ENCODE measurements at regions not wholly inside any gene's neighbourhood (a gene's known extent, or its start where the extent isn't known, plus 50 kb on each side); places are given as distances from the start of the nearest gene placed in this dataset.

DNA sequence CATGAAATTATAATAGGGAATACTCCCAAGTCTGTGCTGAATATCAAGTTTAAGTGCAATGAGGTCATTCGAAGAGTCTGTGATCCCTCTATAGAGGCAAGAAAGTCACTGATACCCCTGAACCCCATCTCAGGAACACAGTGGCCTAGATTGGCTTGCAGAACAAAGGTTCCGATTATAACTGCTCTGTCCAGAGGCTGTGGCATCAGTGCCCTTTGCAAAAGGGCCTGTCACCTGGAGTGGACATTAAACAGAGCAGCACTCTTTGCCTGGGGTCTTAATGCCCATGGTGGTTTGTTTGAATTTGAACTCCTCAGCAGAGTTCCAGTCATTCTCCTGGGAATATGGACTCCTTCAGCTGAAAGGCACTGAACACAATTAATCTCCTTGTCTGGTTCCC, 93.9 kb upstream of the SLCO3A1 start:
- no peak overlapping the region for H3K4me2 ChIP-seq
- peaks cover 0 to 10% (median 0%) of the 10 kb centered on the region in 11 experiments; a peak in 6 of 22 replicates for H3K9me3 ChIP-seq (replicated peaks in 1 of 11)
- TF ChIP-seq Cebpa-rat (IDR thresholded peaks at IDR 0.05), result no peak
- no peaks in the 10 kb centered on the region for H3K36me3 ChIP-seq
- no peaks in the 10 kb centered on the region for H4K20me1 ChIP-seq
- no peak overlapping the region for H3K9ac ChIP-seq
- H3K27ac ChIP-seq, result no peak overlapping the region
- no peak overlapping the region for H3K4me3 ChIP-seq
- H3K4me1 ChIP-seq, result no peaks in the 10 kb centered on the region
- H3K27me3 ChIP-seq, result no peaks in the 10 kb centered on the region

DNA sequence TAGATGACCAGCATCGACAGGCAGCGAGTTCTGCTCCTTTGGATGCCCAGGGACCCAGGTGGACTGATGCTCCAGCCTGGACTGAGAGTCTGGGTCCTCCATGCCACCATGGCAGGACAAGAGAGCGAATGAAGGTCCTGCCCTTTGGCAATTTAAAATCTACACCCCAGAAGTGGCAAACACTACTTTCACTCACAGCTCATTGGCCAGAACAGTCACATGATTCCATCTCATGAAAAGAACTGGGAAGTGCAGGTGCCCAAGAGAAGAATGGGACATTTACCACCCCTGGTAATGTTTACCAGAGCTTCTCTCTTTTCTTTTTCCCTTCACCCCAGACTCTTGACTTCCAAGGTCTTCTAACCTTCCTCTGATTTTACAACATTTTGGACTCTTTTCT, 87.8 kb upstream of the SLCO3A1 start:
- no peak for TF ChIP-seq Cebpa-rat (IDR thresholded peaks at IDR 0.05)
- no peak overlapping the region for H3K4me3 ChIP-seq
- H3K4me1 ChIP-seq, result no peaks in the 10 kb centered on the region
- H3K27me3 ChIP-seq, result no peaks in the 10 kb centered on the region
- no peaks in the 10 kb centered on the region for H4K20me1 ChIP-seq
- no peaks in the 10 kb centered on the region for H3K9me3 ChIP-seq (replicated peaks in 1 of 11)
- H3K9ac ChIP-seq, result no peak overlapping the region
- H3K36me3 ChIP-seq, result no peaks in the 10 kb centered on the region
- H3K4me2 ChIP-seq, result no peak overlapping the region
- H3K27ac ChIP-seq, result no peak overlapping the region

DNA sequence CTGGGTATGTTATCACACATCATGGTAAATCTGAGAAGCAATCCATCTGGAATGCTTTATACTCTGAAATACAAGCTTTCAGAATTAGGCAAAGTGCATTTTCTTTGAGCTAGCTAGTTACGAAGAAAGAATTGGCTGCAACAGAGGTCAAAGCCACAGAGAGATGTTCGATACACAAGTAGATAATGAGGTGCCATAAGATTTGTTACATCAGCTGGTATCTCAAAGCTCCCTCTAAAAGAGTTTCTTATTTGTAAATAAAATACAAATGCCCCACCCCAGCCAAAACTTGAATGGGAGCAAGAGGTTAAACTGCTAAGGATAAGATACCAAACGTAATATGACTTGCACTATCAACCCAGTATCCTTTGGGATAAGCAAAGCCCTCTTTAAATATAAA, 84.0 kb upstream of the SLCO3A1 start:
- Histone ChIP-seq H3K4me2 (no peak overlapping the region), H3K4me1 (no peaks in the 10 kb centered on the region), H3K27ac (no peak overlapping the region), H4K20me1 (no peaks in the 10 kb centered on the region), H3K36me3 (no peaks in the 10 kb centered on the region), H3K4me3 (no peak overlapping the region), H3K27me3 (no peaks in the 10 kb centered on the region), H3K9me3 (replicated peaks in 1 of 11) (no peaks in the 10 kb centered on the region), H3K9ac (no peak overlapping the region)
- no peak for TF ChIP-seq Cebpa-rat (IDR thresholded peaks at IDR 0.05)

DNA sequence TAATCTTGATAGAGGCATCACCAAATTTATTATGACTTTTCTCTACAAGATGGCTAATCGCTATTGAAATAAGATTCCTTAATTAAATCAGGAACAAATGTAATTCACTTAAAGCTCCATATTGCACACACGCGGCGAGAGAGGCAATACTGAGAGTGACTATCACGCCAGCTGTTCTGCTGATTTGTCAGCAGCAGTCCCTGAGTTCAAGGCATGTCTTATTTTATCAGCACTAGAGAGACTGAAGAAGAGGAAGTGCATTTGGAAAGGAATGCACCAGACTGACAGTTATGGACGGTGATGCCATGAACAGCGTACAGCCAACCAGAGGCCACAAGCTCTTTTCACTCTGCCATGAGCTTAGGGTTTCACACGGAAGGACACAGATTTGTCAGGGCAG, 83.6 kb upstream of the SLCO3A1 start:
- no peak overlapping the region for H3K4me2 ChIP-seq

DNA sequence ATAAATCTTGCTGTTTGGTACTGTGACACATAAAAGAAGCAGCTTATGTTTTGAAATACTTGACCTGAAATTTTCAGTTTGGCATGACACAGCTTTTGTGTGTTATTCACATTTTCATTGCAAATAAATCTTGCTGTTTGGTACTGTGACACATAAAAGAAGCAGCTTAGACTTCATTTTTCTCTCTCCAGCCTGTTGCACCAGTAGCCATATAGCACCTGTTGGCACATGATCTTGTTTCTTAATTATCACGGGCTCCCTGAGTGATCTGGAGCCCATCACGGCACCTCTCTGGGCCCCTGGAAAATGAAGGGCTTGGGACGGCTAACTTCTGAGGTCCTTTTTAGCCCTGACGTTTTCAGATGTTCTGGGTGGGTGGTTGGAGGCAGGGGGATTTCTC, 77.4 kb upstream of the SLCO3A1 start:
- Histone ChIP-seq H3K9ac (no peak overlapping the region), H3K27ac (no peak overlapping the region), H3K4me3 (no peak overlapping the region), H4K20me1 (no peaks in the 10 kb centered on the region), H3K4me1 (peaks cover 0 to 15% (median 11%) of the 10 kb centered on the region in 10 experiments; a peak in 11 of 20 replicates), H3K9me3 (replicated peaks in 1 of 11) (no peaks in the 10 kb centered on the region), H3K27me3 (no peaks in the 10 kb centered on the region), H3K36me3 (no peaks in the 10 kb centered on the region), H3K4me2 (no peak overlapping the region)
- TF ChIP-seq Cebpa-rat (IDR thresholded peaks at IDR 0.05), result no peak

More for the DNA sequence above, 83.6 kb upstream of the SLCO3A1 start:
- H3K27ac ChIP-seq, result no peak overlapping the region
- TF ChIP-seq Cebpa-rat (IDR thresholded peaks at IDR 0.05), result no peak
- no peaks in the 10 kb centered on the region for H3K36me3 ChIP-seq
- no peak overlapping the region for H3K9ac ChIP-seq
- no peak overlapping the region for H3K4me3 ChIP-seq
- H3K9me3 ChIP-seq (replicated peaks in 1 of 11), result no peaks in the 10 kb centered on the region
- no peaks in the 10 kb centered on the region for H3K4me1 ChIP-seq
- H4K20me1 ChIP-seq, result no peaks in the 10 kb centered on the region
- no peaks in the 10 kb centered on the region for H3K27me3 ChIP-seq

DNA sequence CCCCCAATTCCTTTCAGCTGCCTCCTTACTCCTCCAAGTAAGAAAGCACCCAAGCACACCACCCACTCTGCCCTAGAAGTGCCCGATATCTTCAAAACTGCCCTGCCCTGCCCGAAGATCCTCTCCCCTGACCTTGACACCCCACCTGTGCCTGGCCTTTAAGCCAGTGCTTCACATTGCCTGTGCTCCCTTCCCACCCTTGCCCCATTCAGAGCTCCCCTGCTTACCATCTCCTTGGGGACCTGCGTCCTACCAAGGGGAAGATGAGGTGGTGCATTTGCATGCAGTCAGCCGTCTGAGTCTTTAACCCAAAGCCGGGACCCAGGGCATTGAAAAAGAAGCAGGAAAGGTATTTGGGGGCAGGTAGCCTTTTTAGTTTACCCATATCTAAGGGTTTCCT, 73.5 kb upstream of the SLCO3A1 start:
- Histone ChIP-seq H3K9me3 (replicated peaks in 1 of 11) (no peaks in the 10 kb centered on the region), H3K27ac (peak overlapping the region in 4 of 11 experiments; percentile 4 to 44 (median 34); a peak in 8 of 22 replicates), H3K27me3 (no peaks in the 10 kb centered on the region), H3K4me3 (no peak overlapping the region), H3K4me1 (peaks cover 0 to 30% (median 11%) of the 10 kb centered on the region in 10 experiments; a peak in 11 of 20 replicates), H3K9ac (peak overlapping the region in 3 of 11 experiments; percentile 6 to 34 (median 32); a peak in 3 of 22 replicates), H3K36me3 (no peaks in the 10 kb centered on the region), H4K20me1 (no peaks in the 10 kb centered on the region), H3K4me2 (peak overlapping the region in 6 of 11 experiments; percentile 14 to 78 (median 67); a peak in 12 of 22 replicates)
- TF ChIP-seq Cebpa-rat (IDR thresholded peaks at IDR 0.05), result no peak

DNA sequence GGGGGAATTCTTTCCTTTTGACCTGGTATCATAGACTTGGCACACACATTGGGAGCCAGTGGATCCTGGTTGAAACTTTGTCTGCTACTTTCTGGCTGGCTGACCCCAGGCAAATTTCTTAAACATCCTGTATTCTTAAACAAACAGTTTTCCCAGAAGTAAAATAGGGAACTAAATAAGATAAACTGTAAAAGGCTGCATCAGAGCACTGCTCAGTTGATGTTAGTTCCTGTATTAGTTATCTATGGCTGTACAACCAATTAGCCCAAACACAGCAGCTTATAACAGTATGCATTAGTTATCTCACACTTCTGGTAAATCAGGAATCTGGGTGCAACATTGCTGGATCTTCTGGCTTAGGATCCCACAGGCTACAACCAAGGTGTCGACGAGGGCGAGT, 73.1 kb upstream of the SLCO3A1 start:
- H3K36me3 ChIP-seq, result no peaks in the 10 kb centered on the region
- TF ChIP-seq Cebpa-rat (IDR thresholded peaks at IDR 0.05), result no peak
- H3K27me3 ChIP-seq, result no peaks in the 10 kb centered on the region

DNA sequence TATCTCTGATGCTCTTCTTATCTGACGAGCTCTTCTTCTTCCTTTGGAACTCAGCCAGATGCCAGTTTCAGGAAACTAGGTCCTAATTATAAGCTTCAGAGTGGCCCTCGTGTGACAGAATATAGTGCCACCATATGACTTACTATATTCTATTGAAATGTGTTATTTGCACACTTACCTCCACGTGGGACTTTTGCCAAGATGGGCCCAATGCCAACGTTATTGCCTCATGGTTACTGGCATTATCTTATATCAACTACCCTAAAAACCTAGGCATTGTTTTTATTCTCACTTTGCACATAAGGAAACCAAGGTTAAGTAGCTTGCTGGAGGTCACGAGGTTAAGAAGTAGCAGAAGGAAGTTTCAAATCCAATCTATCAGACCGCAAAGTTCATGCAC, 71.3 kb upstream of the SLCO3A1 start:
- no peak for TF ChIP-seq Cebpa-rat (IDR thresholded peaks at IDR 0.05)
- Histone ChIP-seq H3K36me3 (no peaks in the 10 kb centered on the region), H3K9me3 (replicated peaks in 1 of 11) (no peaks in the 10 kb centered on the region), H3K4me1 (peaks cover 0 to 30% (median 11%) of the 10 kb centered on the region in 10 experiments; a peak in 11 of 20 replicates), H3K9ac (no peak overlapping the region), H3K4me3 (no peak overlapping the region), H4K20me1 (no peaks in the 10 kb centered on the region), H3K27ac (no peak overlapping the region), H3K4me2 (peak overlapping the region in 2 of 11 experiments; percentile 23 to 66; a peak in 3 of 22 replicates), H3K27me3 (no peaks in the 10 kb centered on the region)

More for the DNA sequence above, 73.1 kb upstream of the SLCO3A1 start:
- Histone ChIP-seq H3K4me2 (peak overlapping the region in 6 of 11 experiments; percentile 14 to 78 (median 67); a peak in 11 of 22 replicates), H3K4me1 (peaks cover 0 to 30% (median 11%) of the 10 kb centered on the region in 10 experiments; a peak in 11 of 20 replicates), H3K9ac (peak overlapping the region in 3 of 11 experiments; percentile 6 to 34 (median 32); a peak in 3 of 22 replicates), H4K20me1 (no peaks in the 10 kb centered on the region), H3K9me3 (replicated peaks in 1 of 11) (no peaks in the 10 kb centered on the region), H3K27ac (peak overlapping the region in 4 of 11 experiments; percentile 4 to 44 (median 34); a peak in 8 of 22 replicates), H3K4me3 (no peak overlapping the region)

DNA sequence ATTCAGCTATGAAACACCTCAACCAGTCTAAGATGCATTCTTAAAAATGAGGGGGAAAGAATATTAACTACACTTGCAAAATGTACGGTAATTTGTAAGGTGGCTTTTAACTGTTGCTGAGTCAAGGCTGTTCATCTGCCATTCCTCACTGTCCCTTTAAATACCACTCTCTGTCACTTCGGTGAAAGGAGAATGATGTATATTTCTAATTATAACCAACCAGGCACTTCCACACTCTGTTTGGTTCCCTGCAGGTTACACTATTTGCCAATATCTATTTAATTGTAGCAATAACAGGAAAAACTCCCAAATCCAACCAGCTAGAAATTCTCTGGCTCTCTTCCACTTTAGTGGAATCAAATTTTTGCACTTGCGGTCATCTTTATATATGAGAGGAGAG, 70.5 kb upstream of the SLCO3A1 start:
- Histone ChIP-seq H3K9me3 (replicated peaks in 1 of 11) (no peaks in the 10 kb centered on the region), H3K4me2 (no peak overlapping the region), H4K20me1 (no peaks in the 10 kb centered on the region), H3K4me1 (peaks cover 0 to 30% (median 11%) of the 10 kb centered on the region in 10 experiments; a peak in 11 of 20 replicates), H3K27ac (no peak overlapping the region), H3K9ac (no peak overlapping the region), H3K36me3 (no peaks in the 10 kb centered on the region), H3K4me3 (no peak overlapping the region), H3K27me3 (no peaks in the 10 kb centered on the region)
- no peak for TF ChIP-seq Cebpa-rat (IDR thresholded peaks at IDR 0.05)

DNA sequence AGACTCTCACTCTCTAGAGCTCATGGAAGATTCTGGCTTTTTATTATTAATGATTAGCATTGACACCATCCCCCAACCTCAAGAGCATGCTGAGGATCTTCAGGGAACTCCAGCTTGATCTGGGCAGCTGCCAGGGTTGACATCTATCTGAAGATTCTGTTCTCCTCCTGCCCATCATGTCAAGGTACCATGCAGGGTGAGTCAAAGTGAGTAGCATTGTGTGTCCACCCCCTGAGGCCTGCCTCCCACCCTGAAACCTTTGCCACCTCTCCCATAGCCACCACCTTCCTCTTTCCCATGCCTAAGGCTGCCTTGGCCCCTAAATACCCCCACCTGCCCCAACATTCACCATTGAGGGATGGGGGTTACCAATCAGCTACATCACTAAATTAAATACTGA, 70.1 kb upstream of the SLCO3A1 start:
- peaks cover 0 to 30% (median 11%) of the 10 kb centered on the region in 10 experiments; a peak in 11 of 20 replicates for H3K4me1 ChIP-seq
- TF ChIP-seq Cebpa-rat (IDR thresholded peaks at IDR 0.05), result no peak

More for the DNA sequence above, 70.1 kb upstream of the SLCO3A1 start:
- no peak overlapping the region for H3K4me3 ChIP-seq
- no peaks in the 10 kb centered on the region for H3K27me3 ChIP-seq
- no peaks in the 10 kb centered on the region for H3K9me3 ChIP-seq (replicated peaks in 1 of 11)
- H3K36me3 ChIP-seq, result no peaks in the 10 kb centered on the region
- H3K27ac ChIP-seq, result no peak overlapping the region
- no peak overlapping the region for H3K4me2 ChIP-seq
- no peaks in the 10 kb centered on the region for H4K20me1 ChIP-seq
- no peak overlapping the region for H3K9ac ChIP-seq
